HepG2 (cell line): ENCODE measurements at regions not wholly inside any gene's neighbourhood (a gene's known extent, or its start where the extent isn't known, plus 50 kb on each side); places are given as distances from the start of the nearest gene placed in this dataset.

ENCODE experiments used
- ATAC-seq: fragments of 200-7000 bp; cut with Tn5 transposase; 3 replicates; pipeline ENCODE4 v1.9.1; 2020; ENCODE audit warnings: mild to moderate bottlenecking, moderate library complexity
- BruUV-seq: library from RNA; stranded (reverse); fragments of 400-500 nt; replicated peaks from 2 replicates; lab custom pipeline; 2021; lab: Mats Ljungman, UMichigan
- CTCF ChIA-PET: fragments of 300-600 bp; formaldehyde crosslinking; extraction: SDS; loops from one replicate; lab custom pipeline; 2021; ENCODE audit warnings: low total read pairs, inconsistent platforms, low intra/inter-chr PET ratio; lab: Yijun Ruan, JAX
- POLR2A ChIA-PET: fragments of 350-600 bp; sonication (Branson Sonifier 250); formaldehyde crosslinking; loops from one replicate; lab custom pipeline; 2020; ENCODE audit warnings: antibody characterized with exemption, inconsistent platforms; lab: Yijun Ruan, JAX
- DNase-seq: peaks from one replicate; pipeline ENCODE4 v3.0.0-alpha.2; 2015; ENCODE audit warnings: low spot score
- FAIRE-seq: peaks from 3 replicates; lab custom pipeline; 2011; peaks lifted over from hg19 to GRCh38; lab: Jason Lieb, UNC
- H2AFZ ChIP-seq: one replicate; pipeline ENCODE4 v1.6.1; 2011; ENCODE audit warnings: low read length, inconsistent platforms
- H3K27ac ChIP-seq: fragments of 300-600 bp; 3 replicates; pipeline ENCODE4 v1.8.0; 2011; ENCODE audit warnings: mixed run types, mild to moderate bottlenecking, mixed read lengths, low read length, inconsistent platforms; ENCODE audit not compliant: insufficient read depth; ENCODE audit errors: extremely low read length
- H3K27me3 ChIP-seq, 2 experiments: fragments of 200-600 bp in 1 of 2; 2 replicates in 1 of 2; 3 replicates in 1 of 2; pipeline versions ENCODE4 v1.6.0 to v1.8.0; 2011; ENCODE audit warnings: low read length in 2 of 2, mild to moderate bottlenecking in 2 of 2, moderate library complexity in 2 of 2, inconsistent platforms in 1 of 2; ENCODE audit not compliant: insufficient read depth in 2 of 2, control insufficient read depth in 1 of 2
- H3K36me3 ChIP-seq, 2 experiments: fragments of 200-600 bp in 1 of 2; replicated peaks in 1 of 2; 2 replicates in 1 of 2; 3 replicates in 1 of 2; pipeline versions ENCODE4 v1.5.1 to v1.8.0; 2011; ENCODE audit warnings: low read length in 2 of 2, inconsistent platforms in 1 of 2; ENCODE audit not compliant: insufficient read depth in 2 of 2, control insufficient read depth in 1 of 2
- H3K4me1 ChIP-seq: 2 replicates; pipeline ENCODE4 v1.5.1; 2012; ENCODE audit warnings: low read length, inconsistent platforms; ENCODE audit not compliant: insufficient read depth
- H3K4me2 ChIP-seq: 2 replicates; pipeline ENCODE4 v1.6.0; 2011; ENCODE audit warnings: low read depth, low read length, inconsistent platforms
- H3K4me3 ChIP-seq, 3 experiments: fragments of 200-600 bp in 1 of 3; sonication (generic), shearing (Covaris generic) in 1 of 3; replicated peaks in 1 of 3; 2 replicates each; pipeline ENCODE4 v1.5.1; 2011 to 2016; ENCODE audit warnings: low read length in 3 of 3, inconsistent platforms in 2 of 3, low read depth in 2 of 3, mild to moderate bottlenecking in 2 of 3, control low read depth in 1 of 3, mixed read lengths in 1 of 3; ENCODE audit not compliant: insufficient read depth in 1 of 3
- H3K79me2 ChIP-seq: one replicate; pipeline ENCODE4 v1.6.1; 2011; ENCODE audit warnings: low read length, inconsistent platforms; ENCODE audit not compliant: insufficient read depth
- H3K9ac ChIP-seq: 2 replicates; pipeline ENCODE4 v1.6.0; 2011; ENCODE audit warnings: mild to moderate bottlenecking, low read depth, low read length, inconsistent platforms; ENCODE audit not compliant: insufficient read depth
- H3K9me3 ChIP-seq: 2 replicates; pipeline ENCODE4 v1.5.1; 2012; ENCODE audit warnings: mild to moderate bottlenecking, low read length
- H4K20me1 ChIP-seq: 2 replicates; pipeline ENCODE4 v1.6.0; 2011; ENCODE audit warnings: inconsistent platforms, mild to moderate bottlenecking, low read length, moderate library complexity; ENCODE audit not compliant: insufficient read depth
- CENPBD1 ChIP-seq: sonication (generic); formaldehyde crosslinking; IDR thresholded peaks from 2 replicates; pipeline ENCODE4 v1.8.0; 2022; ENCODE audit warnings: missing genetic modification reagents, low read depth, mild to moderate bottlenecking, borderline replicate concordance
- HDAC2 ChIP-seq: sonication (generic); formaldehyde crosslinking; IDR thresholded peaks from 2 replicates; pipeline ENCODE4 v1.4.0; 2020; ENCODE audit warnings: missing genetic modification reagents
- SAFB2 ChIP-seq: sonication (generic); formaldehyde crosslinking; IDR thresholded peaks from 2 replicates; pipeline ENCODE4 v1.5.1; 2020; ENCODE audit warnings: missing genetic modification reagents, low read depth, mild to moderate bottlenecking, borderline replicate concordance
- SNRNP70 ChIP-seq: fragments of 200-400 bp; formaldehyde crosslinking; IDR thresholded peaks from 2 replicates; pipeline ENCODE4 v1.6.1; 2017; ENCODE audit warnings: mild to moderate bottlenecking, low read depth, low read length, moderate library complexity
- YEATS4 ChIP-seq: sonication (generic); formaldehyde crosslinking; IDR thresholded peaks from 2 replicates; pipeline ENCODE4 v1.4.0; 2020; ENCODE audit warnings: missing genetic modification reagents, borderline replicate concordance
- ZBTB10 ChIP-seq: sonication (generic); formaldehyde crosslinking; IDR thresholded peaks from 2 replicates; pipeline ENCODE4 v1.4.0; 2020; ENCODE audit warnings: missing genetic modification reagents, borderline replicate concordance
- ZBTB3 ChIP-seq: sonication (generic); formaldehyde crosslinking; IDR thresholded peaks from 2 replicates; pipeline ENCODE4 v1.4.0; 2020; ENCODE audit warnings: low read depth, mild to moderate bottlenecking, moderate library complexity, missing genetic modification reagents, borderline replicate concordance
- WGBS: methylation state at CpG from one replicate; pipeline ENCODE4 v1.1.6; 2017; ENCODE audit warnings: low lambda C conversion rate; 5-methylcytosine and 5-hydroxymethylcytosine counted together
- in situ Hi-C: cut with HindIII; loops from 2 replicates; pipeline ENCODE4 v1.10.0; 2017; ENCODE audit warnings: low pct_unique_long_range_greater_than_20kb; ENCODE audit not compliant: extremely low pct_ligation_motif_present
- intact Hi-C: fragments of 100-400 bp; cut with micrococcal nuclease; formaldehyde crosslinking; loops from one replicate; pipeline ENCODE4 v1.10.0; 2022; ENCODE audit not compliant: unreplicated experiment

- Histone ChIP-seq H3K4me2 (no peak overlapping the region), H3K9me3 (peaks cover 14% of the 10 kb centered on the region), H3K4me3 (no peak overlapping the region), H3K27me3 (no peaks in the 10 kb centered on the region)
- 39% methylated on average over 1 of the region's 1 CpG for WGBS
- DNase-seq = no peak
- no peak for TF ChIP-seq SAFB2 (CRISPR knock-in tag)
- no peak for TF ChIP-seq SNRNP70
- no peak for TF ChIP-seq CENPBD1 (CRISPR knock-in tag)
- TF ChIP-seq HDAC2 (CRISPR knock-in tag) = no peak
- TF ChIP-seq ZBTB3 (CRISPR knock-in tag) = no peak
- no peak for TF ChIP-seq YEATS4 (CRISPR knock-in tag)
- TF ChIP-seq ZBTB10 (CRISPR knock-in tag) = no peak
- TF ChIP-seq, all 625 proteins: peak for 0
- CTCF ChIA-PET = no interaction called here
- POLR2A ChIA-PET = no interaction called here
- no TSS peak for BruUV-seq
- intact Hi-C loops = no loop called here
- Histone ChIP-seq H3K4me1 (no peaks in the 10 kb centered on the region), H3K9ac (no peak overlapping the region), H2AFZ (no peak overlapping the region), H3K79me2 (no peaks in the 10 kb centered on the region), H3K36me3 (no peaks in the 10 kb centered on the region), H3K27ac (no peak overlapping the region), H4K20me1 (no peaks in the 10 kb centered on the region)
- ATAC-seq (no peak), FAIRE-seq (no peak)
- in situ Hi-C loops = no loop called here
Observed at GRCh38 chr11:90606721-90607120, 383.9 kb upstream of the CHORDC1 start.
